Kidney (tissue), 13 donors: ENCODE measurements at regions not wholly inside any gene's neighbourhood (a gene's known extent, or its start where the extent isn't known, plus 50 kb on each side); places are given as distances from the start of the nearest gene placed in this dataset.

Source experiments
- DNase-seq, 5 donors: peaks; one replicate each; pipeline ENCODE4 v3.0.0-alpha.2; 2013 to 2020
- FAIRE-seq: peaks from 2 replicates; lab custom pipeline; 2012; peaks lifted over from hg19 to GRCh38; lab: Jason Lieb, UNC
- H3K27ac ChIP-seq, 2 donors: one replicate each; pipeline ENCODE4 v1.7.0; 2013; ENCODE audit warnings: low read depth in 2 of 2, low read length in 2 of 2, inconsistent platforms in 1 of 2
- H3K27me3 ChIP-seq: one replicate; pipeline ENCODE4 v1.7.1; 2013; ENCODE audit warnings: low read length, inconsistent platforms; ENCODE audit not compliant: control insufficient read depth, insufficient read depth
- H3K36me3 ChIP-seq, 3 donors: one replicate each; pipeline versions ENCODE4 v1.7.0 to v1.7.1; 2013; ENCODE audit warnings: low read length in 3 of 3, control low read depth in 1 of 3, inconsistent platforms in 1 of 3; ENCODE audit not compliant: insufficient read depth in 3 of 3, control insufficient read depth in 2 of 3
- H3K4me1 ChIP-seq, 3 donors: one replicate each; pipeline versions ENCODE4 v1.7.0 to v1.7.1; 2013; ENCODE audit warnings: low read length in 3 of 3, inconsistent platforms in 1 of 3, low read depth in 1 of 3; ENCODE audit not compliant: control insufficient read depth in 2 of 3, insufficient read depth in 2 of 3
- H3K4me3 ChIP-seq, 3 donors: one replicate each; pipeline versions ENCODE4 v1.7.0 to v1.8.1; 2013; ENCODE audit warnings: low read length in 3 of 3, control low read depth in 1 of 3, inconsistent platforms in 1 of 3
- H3K9ac ChIP-seq, 3 donors: one replicate each; pipeline versions ENCODE4 v1.7.0 to v1.7.1; 2013; ENCODE audit warnings: low read length in 3 of 3, control low read depth in 1 of 3, inconsistent platforms in 1 of 3
- H3K9me3 ChIP-seq, 3 donors: one replicate each; pipeline versions ENCODE4 v1.7.0 to v1.7.1; 2013; ENCODE audit warnings: low read length in 3 of 3, control low read depth in 1 of 3, inconsistent platforms in 1 of 3; ENCODE audit not compliant: control insufficient read depth in 2 of 3, insufficient read depth in 1 of 3
- CTCF ChIP-seq: IDR thresholded peaks from 3 replicates; pipeline ENCODE4 v1.5.1; 2012; ENCODE audit warnings: mild to moderate bottlenecking, moderate library complexity, borderline replicate concordance; ENCODE audit not compliant: insufficient read depth; ENCODE audit errors: extremely low read depth
- intact Hi-C: fragments of 100-400 bp; cut with DNase I; formaldehyde crosslinking; loops from one replicate; pipeline ENCODE4 v1.11.1; 2022
- donor health status: control.
- donor health status: control.
- donor health status: control.
- donor health status: control.
- donor health status: control.
- donor health status: DM: yes; HTN: yes; CAD: no.
- donor health status: Normal renal cell carcinoma (clear cell type).

DNA sequence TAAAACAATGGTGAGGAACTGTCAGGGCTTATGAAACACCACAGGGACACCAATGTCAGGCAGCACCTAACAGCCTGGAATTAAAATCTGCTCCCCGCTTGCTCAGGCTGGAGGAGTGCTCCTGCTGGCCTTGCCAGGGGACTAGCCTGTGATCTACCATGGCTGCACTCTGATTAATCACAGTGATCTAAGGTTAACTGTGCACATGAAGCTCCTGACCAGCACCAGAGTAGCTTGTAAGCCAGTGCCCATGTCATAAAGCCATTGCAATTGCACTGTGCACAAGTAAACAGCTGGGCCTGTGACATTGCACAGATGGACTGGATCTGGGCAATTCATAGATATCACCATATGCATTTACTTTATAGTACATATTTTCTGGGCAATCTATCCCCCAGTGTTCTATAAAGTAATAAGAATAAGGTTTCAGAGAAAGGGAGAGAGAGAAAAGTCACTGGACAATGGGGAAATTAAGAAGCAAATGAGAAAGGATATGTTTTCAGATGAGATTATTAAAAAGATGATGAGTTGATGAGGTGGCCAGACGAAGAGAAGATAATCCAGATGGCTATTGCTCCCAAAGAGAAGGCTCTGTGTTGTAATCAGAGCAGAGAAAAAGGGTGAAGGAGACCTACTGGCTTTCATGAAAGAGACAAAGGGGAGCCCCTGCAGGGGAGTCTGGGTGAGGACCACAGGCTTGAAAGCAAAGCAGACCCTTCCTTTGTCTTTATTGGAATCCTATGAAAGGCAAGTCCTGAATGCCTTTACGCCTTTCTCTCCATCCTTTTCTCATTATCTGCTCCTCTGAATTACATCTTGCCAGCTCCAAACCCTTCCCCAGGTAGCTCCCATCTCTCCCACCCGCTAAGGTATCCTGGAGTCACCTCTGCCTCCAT lies 145.8 kb downstream of the SLC38A6 start:
- Histone ChIP-seq H3K4me3 (no peak overlapping the region), H3K27ac (no peak overlapping the region), H3K9me3 (no peaks in the 10 kb centered on the region), H3K9ac (no peak overlapping the region), H3K36me3 (no peaks in the 10 kb centered on the region), H3K27me3 (no peaks in the 10 kb centered on the region), H3K4me1 (peaks cover 0 to 3% (median 0%) of the 10 kb centered on the region in 3 donors)
- DNase-seq, result no peak
- intact Hi-C loops, result no loop called here
- TF ChIP-seq CTCF, result no peak
- no peak for FAIRE-seq

- Histone ChIP-seq H3K4me3 (no peak overlapping the region), H3K36me3 (no peaks in the 10 kb centered on the region), H3K9ac (no peak overlapping the region), H3K27ac (no peak overlapping the region), H3K27me3 (no peaks in the 10 kb centered on the region), H3K4me1 (peaks cover 0 to 3% (median 0%) of the 10 kb centered on the region in 3 donors), H3K9me3 (peaks cover 0 to 3% (median 0%) of the 10 kb centered on the region in 3 donors)
- TF ChIP-seq CTCF, result no peak
- no peak for FAIRE-seq
- DNase-seq, result no peak
- intact Hi-C loops, result no loop called here
These were observed 145.0 kb downstream of the SLC38A6 start for GRCh38 chr14:61125867-61126572.

- Histone ChIP-seq H3K4me3 (no peak overlapping the region), H3K27me3 (no peaks in the 10 kb centered on the region), H3K4me1 (peaks cover 0 to 3% (median 0%) of the 10 kb centered on the region in 3 donors), H3K9ac (no peak overlapping the region), H3K9me3 (peaks cover 0 to 6% (median 0%) of the 10 kb centered on the region in 3 donors), H3K36me3 (no peaks in the 10 kb centered on the region), H3K27ac (no peak overlapping the region)
- FAIRE-seq (no peak), DNase-seq (no peak)
- no peak for TF ChIP-seq CTCF
- intact Hi-C loops, result no loop called here
These were observed 144.2 kb downstream of the SLC38A6 start for GRCh38 chr14:61125041-61125866.
